ENCODE measurements at regions not wholly inside any gene's neighbourhood (a gene's known extent, or its start where the extent isn't known, plus 50 kb on each side); places are given as distances from the start of the nearest gene placed in this dataset.
"Not testable (repeated sequence)": the region's sequence is repeated elsewhere in the genome, so short reads cannot be mapped to it uniquely, and the experiment has no call there.

DNA sequence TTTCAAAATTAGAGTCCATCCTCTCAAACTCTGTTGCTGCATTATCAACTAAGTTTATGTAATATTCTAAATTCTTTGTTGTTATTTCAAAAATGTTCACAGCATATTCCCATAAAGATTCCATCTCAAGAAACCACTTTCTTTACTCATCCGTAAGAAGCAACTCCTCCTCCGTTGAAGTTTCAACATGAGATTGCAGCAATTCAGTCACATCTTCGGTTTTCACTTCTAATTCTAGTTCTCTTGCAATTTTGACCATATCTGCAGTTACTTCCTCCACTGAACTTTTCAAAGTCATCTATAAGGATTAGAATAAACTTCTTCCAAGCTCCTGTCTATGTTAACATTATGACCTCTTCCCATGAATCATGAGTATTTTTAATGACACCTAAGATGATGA is 216.6 kb upstream of the SLC7A11 start:
- no peak for DNase-seq (ENCODE audit: low read depth)
- TF ChIP-seq, protein P1, sequence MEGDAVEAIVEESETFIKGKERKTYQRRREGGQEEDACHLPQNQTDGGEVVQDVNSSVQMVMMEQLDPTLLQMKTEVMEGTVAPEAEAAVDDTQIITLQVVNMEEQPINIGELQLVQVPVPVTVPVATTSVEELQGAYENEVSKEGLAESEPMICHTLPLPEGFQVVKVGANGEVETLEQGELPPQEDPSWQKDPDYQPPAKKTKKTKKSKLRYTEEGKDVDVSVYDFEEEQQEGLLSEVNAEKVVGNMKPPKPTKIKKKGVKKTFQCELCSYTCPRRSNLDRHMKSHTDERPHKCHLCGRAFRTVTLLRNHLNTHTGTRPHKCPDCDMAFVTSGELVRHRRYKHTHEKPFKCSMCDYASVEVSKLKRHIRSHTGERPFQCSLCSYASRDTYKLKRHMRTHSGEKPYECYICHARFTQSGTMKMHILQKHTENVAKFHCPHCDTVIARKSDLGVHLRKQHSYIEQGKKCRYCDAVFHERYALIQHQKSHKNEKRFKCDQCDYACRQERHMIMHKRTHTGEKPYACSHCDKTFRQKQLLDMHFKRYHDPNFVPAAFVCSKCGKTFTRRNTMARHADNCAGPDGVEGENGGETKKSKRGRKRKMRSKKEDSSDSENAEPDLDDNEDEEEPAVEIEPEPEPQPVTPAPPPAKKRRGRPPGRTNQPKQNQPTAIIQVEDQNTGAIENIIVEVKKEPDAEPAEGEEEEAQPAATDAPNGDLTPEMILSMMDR (conservative IDR thresholded peaks at IDR 0.05; ENCODE audit: low read length), result no peak
- H3K4me3 ChIP-seq (ENCODE audit: low read length), result no peak overlapping the region

DNA sequence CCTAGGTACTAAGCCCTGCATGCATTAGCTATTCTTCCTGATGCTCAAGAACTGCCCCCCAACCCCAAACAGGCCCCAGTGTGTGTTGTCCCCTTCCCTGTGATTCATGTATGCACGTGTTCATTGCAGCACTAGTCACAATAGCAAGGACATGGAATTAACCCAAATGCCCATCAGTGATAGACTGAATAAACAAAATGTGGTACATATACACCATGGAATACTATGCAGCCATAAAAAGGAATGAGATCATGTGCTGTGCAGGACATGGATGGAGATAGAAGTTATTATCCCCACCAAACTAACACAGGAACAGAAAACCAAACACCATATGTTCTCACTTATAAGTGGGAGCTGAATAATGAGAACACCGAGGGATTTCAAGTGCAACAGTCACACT is 214.2 kb upstream of the SLC7A11 start:
- H3K4me3 ChIP-seq (ENCODE audit: low read length); DNase-seq (ENCODE audit: low read depth): not testable (repeated sequence)

DNA sequence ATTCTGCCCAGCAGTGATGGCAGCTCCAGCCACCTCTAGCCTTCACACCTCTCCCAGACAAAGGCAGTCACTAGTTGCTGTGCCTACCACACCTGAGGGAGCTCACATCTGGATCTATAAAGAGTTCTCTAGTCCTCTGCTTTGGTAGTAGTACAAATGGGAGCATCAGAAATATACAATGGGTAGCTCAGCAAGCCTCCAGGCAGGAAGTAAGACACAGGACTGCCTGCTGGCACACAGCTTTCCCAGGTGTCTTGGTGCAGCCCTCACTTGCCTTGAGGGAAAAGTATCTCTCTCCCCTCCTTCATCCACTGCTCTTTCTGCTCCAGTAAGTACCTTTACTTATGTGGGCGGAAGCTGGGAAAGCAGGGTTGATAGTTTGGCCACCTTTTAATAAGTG is 212.9 kb upstream of the SLC7A11 start:
- no peak for DNase-seq (ENCODE audit: low read depth)
- TF ChIP-seq, protein P1 (conservative IDR thresholded peaks at IDR 0.05; ENCODE audit: low read length), result no peak
- no peak overlapping the region for H3K4me3 ChIP-seq (ENCODE audit: low read length)

DNA sequence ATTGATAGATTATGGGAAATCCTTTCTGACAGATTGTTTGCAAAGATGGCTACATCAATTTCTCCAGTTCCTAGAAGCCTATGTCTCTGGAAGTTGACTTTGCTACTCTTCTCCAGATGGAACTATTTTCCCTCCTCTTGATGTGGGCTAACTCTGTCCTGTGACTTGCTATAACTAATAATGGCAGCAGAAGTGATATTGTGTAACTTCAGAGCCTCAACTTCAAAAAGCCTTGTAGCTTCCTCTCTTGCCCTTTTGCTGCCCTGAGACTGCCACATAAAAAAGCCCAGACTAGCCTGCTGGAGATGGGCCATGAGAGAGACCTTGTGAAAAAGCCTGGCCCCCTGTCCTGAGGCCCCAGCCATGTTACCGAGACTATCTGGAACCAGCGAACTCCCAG is 210.7 kb upstream of the SLC7A11 start:
- TF ChIP-seq, protein P1 (conservative IDR thresholded peaks at IDR 0.05; ENCODE audit: low read length), result no peak
- no peak overlapping the region for H3K4me3 ChIP-seq (ENCODE audit: low read length)
- no peak for DNase-seq (ENCODE audit: low read depth)

GRCh38 chr4:138451276-138451663 is 209.1 kb upstream of the SLC7A11 start:
- no peak for DNase-seq (ENCODE audit: low read depth)
- H3K4me3 ChIP-seq (ENCODE audit: low read length), result no peak overlapping the region
- TF ChIP-seq, protein P1 (conservative IDR thresholded peaks at IDR 0.05; ENCODE audit: low read length), result no peak

DNA sequence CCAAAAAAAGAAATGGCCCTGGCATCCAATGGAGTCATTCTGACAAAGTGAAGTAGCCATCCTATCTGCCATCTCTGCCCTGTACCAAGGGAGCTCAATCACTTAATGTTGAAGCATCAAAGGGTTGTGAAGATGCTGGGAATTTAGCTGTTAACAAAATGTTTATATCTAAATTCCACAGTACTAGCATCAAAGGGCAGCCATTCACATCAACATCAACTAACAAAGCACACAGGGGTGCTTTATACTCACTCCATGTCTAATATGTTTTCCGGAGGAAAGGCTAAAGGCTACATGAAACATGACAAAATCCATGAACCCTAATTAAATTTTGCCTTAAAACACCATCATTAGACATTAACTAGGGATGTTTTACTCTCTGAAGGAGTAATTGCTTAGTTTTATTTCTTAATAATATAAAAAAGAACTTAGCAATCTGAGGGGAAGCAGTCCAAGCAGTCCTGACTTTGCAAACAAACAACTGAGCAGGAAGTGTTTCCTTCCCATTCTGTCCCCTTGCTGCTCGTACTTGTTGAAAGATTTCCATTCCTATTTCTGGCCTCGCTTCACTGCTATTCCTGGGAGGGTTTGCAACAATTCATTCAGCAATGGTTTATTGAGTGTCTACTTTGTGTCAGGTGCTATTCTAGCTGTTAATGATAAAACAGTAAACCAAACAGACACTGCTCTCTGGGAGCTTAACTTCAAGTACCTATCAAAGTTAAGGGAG is 208.6 kb upstream of the SLC7A11 start:
- TF ChIP-seq, protein P1 (conservative IDR thresholded peaks at IDR 0.05; ENCODE audit: low read length), result no peak
- DNase-seq (ENCODE audit: low read depth), result no peak
- no peak overlapping the region for H3K4me3 ChIP-seq (ENCODE audit: low read length)

GRCh38 chr4:138449938-138450337 is 207.8 kb upstream of the SLC7A11 start:
- H3K4me3 ChIP-seq (ENCODE audit: low read length), result no peak overlapping the region
- DNase-seq (ENCODE audit: low read depth), result no peak
- TF ChIP-seq, protein P1 (conservative IDR thresholded peaks at IDR 0.05; ENCODE audit: low read length), result no peak
